HG02852 (cell line): ENCODE measurements at regions not wholly inside any gene's neighbourhood (a gene's known extent, or its start where the extent isn't known, plus 50 kb on each side); places are given as distances from the start of the nearest gene placed in this dataset.
"Not testable (repeated sequence)": the region's sequence is repeated elsewhere in the genome, so short reads cannot be mapped to it uniquely, and the experiment has no call there.

Experiments
- ATAC-seq: cut with Tn5 transposase; IDR thresholded peaks from one replicate; pipeline ENCODE4 v1.9.1; 2021; ENCODE audit warnings: mild to moderate bottlenecking, moderate library complexity; ENCODE audit not compliant: unreplicated experiment

GRCh38 chr4:128690011-128690410 lies 119.5 kb upstream of the JADE1 start:
- ATAC-seq = no peak

GRCh38 chr4:128688846-128689437 lies 120.6 kb upstream of the JADE1 start:
- no peak for ATAC-seq

- ATAC-seq = no peak
Measured at GRCh38 chr4:128688033-128688721, 121.3 kb upstream of the JADE1 start.

GRCh38 chr4:128686810-128687209 lies 122.7 kb upstream of the JADE1 start:
- ATAC-seq = no peak

- no peak for ATAC-seq
Measured at GRCh38 chr4:128686032-128686465, 123.5 kb upstream of the JADE1 start.

- ATAC-seq = no peak
Measured at GRCh38 chr4:128684016-128684415, 125.5 kb upstream of the JADE1 start.

GRCh38 chr4:128682942-128683666 lies 126.4 kb upstream of the JADE1 start:
- no peak for ATAC-seq

GRCh38 chr4:128676095-128676494 lies 133.4 kb upstream of the JADE1 start:
- no peak for ATAC-seq

GRCh38 chr4:128675083-128675482 lies 134.4 kb upstream of the JADE1 start:
- peak; percentile 99 for ATAC-seq

GRCh38 chr4:128673159-128673558 lies 136.3 kb upstream of the JADE1 start:
- ATAC-seq = not testable (repeated sequence)

- not testable (repeated sequence) for ATAC-seq
Measured at GRCh38 chr4:128672596-128672995, 136.9 kb upstream of the JADE1 start.

GRCh38 chr4:128670513-128670912 lies 139.0 kb upstream of the JADE1 start:
- no peak for ATAC-seq

- ATAC-seq = no peak
Measured at GRCh38 chr4:128668566-128668965, 140.9 kb upstream of the JADE1 start.

GRCh38 chr4:128665514-128665913 lies 144.0 kb upstream of the JADE1 start:
- ATAC-seq = no peak

GRCh38 chr4:128663325-128663724 lies 146.2 kb upstream of the JADE1 start:
- ATAC-seq = peak; percentile 82

- ATAC-seq = no peak
Measured at GRCh38 chr4:128661479-128661878, 148.0 kb upstream of the JADE1 start.

- ATAC-seq = no peak
Measured at GRCh38 chr4:128660361-128661215, 148.9 kb upstream of the JADE1 start.

- no peak for ATAC-seq
Measured at GRCh38 chr4:128658214-128658631, 151.3 kb upstream of the JADE1 start.

GRCh38 chr4:128657638-128658037 lies 151.9 kb upstream of the JADE1 start:
- ATAC-seq = no peak

GRCh38 chr4:128654465-128654864 lies 155.0 kb upstream of the JADE1 start:
- no peak for ATAC-seq
